IMR-90 (cell line): ENCODE measurements at regions not wholly inside any gene's neighbourhood (a gene's known extent, or its start where the extent isn't known, plus 50 kb on each side); places are given as distances from the start of the nearest gene placed in this dataset.

Source experiments
- ATAC-seq: fragments of 200-7000 bp; cut with Tn5 transposase; 2 replicates; pipeline ENCODE4 v1.9.1; 2020; ENCODE audit warnings: low read depth, mild to moderate bottlenecking, moderate library complexity
- BruUV-seq: library from RNA; stranded (reverse); fragments of 400-500 nt; replicated peaks from 2 replicates; lab custom pipeline; 2021; lab: Mats Ljungman, UMichigan
- CTCF ChIA-PET: fragments of 300-600 bp; formaldehyde crosslinking; extraction: SDS; loops from one replicate; lab custom pipeline; 2021; ENCODE audit warnings: antibody characterized with exemption; lab: Yijun Ruan, JAX
- POLR2A ChIA-PET: fragments of 300-600 bp; sonication (Branson Sonifier 250); formaldehyde crosslinking; loops from one replicate; lab custom pipeline; 2022; ENCODE audit warnings: antibody characterized with exemption; ENCODE audit not compliant: unreplicated experiment; lab: Charles Lee
- DNase-seq: peaks from one replicate; pipeline ENCODE4 v3.0.0; 2013
- H2AFZ ChIP-seq: replicated peaks from 2 replicates; pipeline ENCODE3; 2013; ENCODE audit warnings: low read length, mild to moderate bottlenecking; ENCODE audit not compliant: poor library complexity
- H2AK5ac ChIP-seq: 2 replicates; pipeline ENCODE4 v1.6.1; 2013; ENCODE audit warnings: low read depth, low read length, inconsistent platforms
- H2AK9ac ChIP-seq: replicated peaks from 2 replicates; pipeline ENCODE3; 2013; ENCODE audit warnings: mild to moderate bottlenecking, low read depth, low read length, moderate library complexity; ENCODE audit not compliant: poor library complexity
- H2BK120ac ChIP-seq: 2 replicates; pipeline ENCODE4 v1.6.1; 2013; ENCODE audit warnings: low read depth, low read length, inconsistent platforms
- H2BK15ac ChIP-seq: 3 replicates; pipeline ENCODE4 v1.6.1; 2013; ENCODE audit warnings: low read depth, low read length, inconsistent platforms
- H2BK20ac ChIP-seq: 2 replicates; pipeline ENCODE4 v1.6.1; 2013; ENCODE audit warnings: low read depth, mild to moderate bottlenecking, inconsistent platforms, low read length, moderate library complexity
- H2BK5ac ChIP-seq: 2 replicates; pipeline ENCODE4 v1.6.1; 2013; ENCODE audit warnings: mild to moderate bottlenecking, low read depth, low read length, inconsistent platforms; ENCODE audit not compliant: poor library complexity, severe bottlenecking
- H3K14ac ChIP-seq: replicated peaks from 2 replicates; pipeline ENCODE4 v1.6.1; 2013; ENCODE audit warnings: low read depth, low read length, inconsistent platforms
- H3K18ac ChIP-seq: 2 replicates; pipeline ENCODE4 v1.6.1; 2013; ENCODE audit warnings: low read depth, low read length, control low read depth
- H3K23ac ChIP-seq: 2 replicates; pipeline ENCODE4 v1.6.1; 2013; ENCODE audit warnings: low read depth, low read length, inconsistent platforms
- H3K27ac ChIP-seq: 2 replicates; pipeline ENCODE4 v1.5.1; 2013; ENCODE audit warnings: mild to moderate bottlenecking, control low read depth, low read length; ENCODE audit not compliant: insufficient read depth
- H3K27me3 ChIP-seq: 2 replicates; pipeline ENCODE4 v1.6.1; 2013; ENCODE audit warnings: low read length; ENCODE audit not compliant: control insufficient read depth, insufficient read depth
- H3K36me3 ChIP-seq: 2 replicates; pipeline ENCODE4 v1.6.1; 2013; ENCODE audit warnings: low read length, mixed read lengths; ENCODE audit not compliant: control insufficient read depth, insufficient read depth
- H3K4ac ChIP-seq: 2 replicates; pipeline ENCODE4 v1.6.1; 2013; ENCODE audit warnings: low read depth, low read length, inconsistent platforms
- H3K4me1 ChIP-seq: 2 replicates; pipeline ENCODE4 v1.6.1; 2013; ENCODE audit warnings: low read length, mixed read lengths; ENCODE audit not compliant: control insufficient read depth, insufficient read depth
- H3K4me2 ChIP-seq: 2 replicates; pipeline ENCODE4 v1.6.1; 2013; ENCODE audit warnings: low read depth, mild to moderate bottlenecking, control low read depth, low read length, moderate library complexity
- H3K4me3 ChIP-seq: 2 replicates; pipeline ENCODE4 v1.5.1; 2013; ENCODE audit warnings: low read depth, mild to moderate bottlenecking, control low read depth, low read length, moderate library complexity; ENCODE audit not compliant: insufficient read depth
- H3K56ac ChIP-seq: 2 replicates; pipeline ENCODE4 v1.6.1; 2013; ENCODE audit warnings: low read length, inconsistent platforms; ENCODE audit not compliant: insufficient read depth; ENCODE audit errors: extremely low read depth
- H3K79me1 ChIP-seq, 2 experiments: 2 replicates each; pipeline ENCODE4 v1.6.1; 2013; ENCODE audit warnings: low read length in 2 of 2, inconsistent platforms in 1 of 2, low read depth in 1 of 2
- H3K9ac ChIP-seq: 2 replicates; pipeline ENCODE4 v1.6.1; 2013; ENCODE audit warnings: low read depth, low read length, control low read depth
- H3K9me1 ChIP-seq: 2 replicates; pipeline ENCODE4 v1.6.1; 2013; ENCODE audit warnings: low read length, inconsistent platforms; ENCODE audit not compliant: insufficient read depth
- H3K9me3 ChIP-seq: 2 replicates; pipeline ENCODE4 v1.6.1; 2013; ENCODE audit warnings: low read length; ENCODE audit not compliant: control insufficient read depth, insufficient read depth
- H4K20me1 ChIP-seq: 2 replicates; pipeline ENCODE4 v1.6.1; 2013; ENCODE audit warnings: low read length, inconsistent platforms; ENCODE audit not compliant: insufficient read depth
- H4K5ac ChIP-seq: 2 replicates; pipeline ENCODE4 v1.6.1; 2013; ENCODE audit warnings: mild to moderate bottlenecking, low read depth, low read length, control low read depth
- H4K8ac ChIP-seq, 2 experiments: 2 replicates each; pipeline ENCODE4 v1.6.1; 2013; ENCODE audit warnings: low read depth in 2 of 2, low read length in 2 of 2, control low read depth in 1 of 2, inconsistent platforms in 1 of 2
- H4K91ac ChIP-seq: 2 replicates; pipeline ENCODE4 v1.6.1; 2013; ENCODE audit warnings: low read depth, low read length, inconsistent platforms; ENCODE audit not compliant: insufficient read depth
- CEBPB ChIP-seq: IDR thresholded peaks from 2 replicates; pipeline ENCODE4 v1.6.1; 2012; ENCODE audit warnings: low read depth, low read length, improper control_type of control experiment
- CHD1 ChIP-seq: IDR thresholded peaks from 2 replicates; pipeline ENCODE4 v1.6.1; 2012; ENCODE audit warnings: low read depth, low read length, improper control_type of control experiment
- ELK1 ChIP-seq: fragments of 150-350 bp; IDR thresholded peaks from 2 replicates; pipeline ENCODE4 v1.6.1; 2016; ENCODE audit warnings: low read depth, mild to moderate bottlenecking, low read length, moderate library complexity, borderline replicate concordance
- MAZ ChIP-seq: IDR thresholded peaks from 2 replicates; pipeline ENCODE4 v1.6.1; 2012; ENCODE audit warnings: low read depth, mild to moderate bottlenecking, low read length, improper control_type of control experiment, moderate library complexity, borderline replicate concordance
- MXI1 ChIP-seq: IDR thresholded peaks from 2 replicates; pipeline ENCODE4 v1.6.1; 2012; ENCODE audit warnings: low read depth, mild to moderate bottlenecking, low read length, moderate library complexity, borderline replicate concordance
- NFE2L2 ChIP-seq: fragments of 150-350 bp; IDR thresholded peaks from 2 replicates; pipeline ENCODE4 v1.6.1; 2016; ENCODE audit warnings: low read depth, mild to moderate bottlenecking, low read length
- POLR2A ChIP-seq: IDR thresholded peaks from 2 replicates; pipeline ENCODE4 v1.6.1; 2012; ENCODE audit warnings: mild to moderate bottlenecking, low read depth, low read length
- RAD21 ChIP-seq: IDR thresholded peaks from 2 replicates; pipeline ENCODE4 v1.6.1; 2012; ENCODE audit warnings: low read length, improper control_type of control experiment
- RFX5 ChIP-seq: IDR thresholded peaks from 2 replicates; pipeline ENCODE4 v1.8.0; 2012; ENCODE audit warnings: low read depth, mild to moderate bottlenecking, low read length, moderate library complexity
- USF2 ChIP-seq: fragments of 150-350 bp; IDR thresholded peaks from 2 replicates; pipeline ENCODE4 v1.6.1; 2017; ENCODE audit warnings: mild to moderate bottlenecking, antibody characterized with exemption, low read length, low read depth
- WGBS, 2 experiments: methylation state at CpG; one replicate each; pipeline versions ENCODE4 v1.1.5 to v1.1.7; 2013; ENCODE audit warnings: missing lambda C conversion rate in 2 of 2; ENCODE audit not compliant: insufficient read length in 1 of 2; ENCODE audit errors: extremely low coverage in 2 of 2; 5-methylcytosine and 5-hydroxymethylcytosine counted together
- dilution Hi-C: fragments of 300-500 bp; cut with HindIII; formaldehyde crosslinking; loops from one replicate; pipeline ENCODE4 v1.14.3; 2018; ENCODE audit warnings: low sequenced_read_pairs; ENCODE audit not compliant: unreplicated experiment
- in situ Hi-C: fragments of 300-500 bp; cut with MboI; formaldehyde crosslinking; loops from 3 replicates; pipeline ENCODE4 v1.14.3; 2019; ENCODE audit warnings: low sequenced_read_pairs, inconsistent platforms, mixed read lengths
- intact Hi-C: fragments of 100-400 bp; cut with micrococcal nuclease; formaldehyde crosslinking; loops from 2 replicates; pipeline ENCODE4 v1.10.0; 2022

GRCh38 chr3:132843851-132844553 is 121.8 kb upstream of the NPHP3 start:
- in situ Hi-C loops (no loop called here), intact Hi-C loops (no loop called here), dilution Hi-C loops (no loop called here)
- TF ChIP-seq CEBPB = no peak
- TF ChIP-seq NFE2L2 = no peak
- TF ChIP-seq RFX5 = no peak
- TF ChIP-seq ELK1 = no peak
- no peak for TF ChIP-seq POLR2A
- TF ChIP-seq CHD1 = no peak
- no peak for TF ChIP-seq USF2
- no peak for TF ChIP-seq MAZ
- no peak for TF ChIP-seq RAD21
- TF ChIP-seq MXI1 = no peak
- Histone ChIP-seq H3K4me1 (no peaks in the 10 kb centered on the region), H3K27me3 (no peaks in the 10 kb centered on the region; the same call in 1 of the 2 replicates), H2AFZ (no peak overlapping the region), H3K56ac (no peak overlapping the region), H4K8ac (no peak overlapping the region), H3K79me1 (no peaks in the 10 kb centered on the region), H3K4ac (no peak overlapping the region), H3K27ac (no peak overlapping the region), H2AK5ac (no peak overlapping the region), H2BK120ac (no peak overlapping the region), H4K20me1 (no peaks in the 10 kb centered on the region), H3K36me3 (no peaks in the 10 kb centered on the region), H3K9me3 (no peaks in the 10 kb centered on the region), H3K4me2 (no peak overlapping the region), H4K91ac (no peak overlapping the region), H3K14ac (no peak overlapping the region), H2BK15ac (no peak overlapping the region), H3K4me3 (no peak overlapping the region), H4K5ac (no peak overlapping the region), H2BK5ac (no peak overlapping the region), H2AK9ac (no peak overlapping the region), H3K18ac (no peak overlapping the region), H3K23ac (no peak overlapping the region), H2BK20ac (no peak overlapping the region), H3K9ac (no peak overlapping the region), H3K9me1 (no peaks in the 10 kb centered on the region)
- no TSS peak for BruUV-seq
- ATAC-seq (no peak), DNase-seq (no peak)
- CTCF ChIA-PET = no interaction called here
- WGBS, 2 experiments = no CpG with 5 or more reads among the region's 4 CpGs
- POLR2A ChIA-PET = no interaction called here
